ENCODE measurements at regions not wholly inside any gene's neighbourhood (a gene's known extent, or its start where the extent isn't known, plus 50 kb on each side); places are given as distances from the start of the nearest gene placed in this dataset.

DNA sequence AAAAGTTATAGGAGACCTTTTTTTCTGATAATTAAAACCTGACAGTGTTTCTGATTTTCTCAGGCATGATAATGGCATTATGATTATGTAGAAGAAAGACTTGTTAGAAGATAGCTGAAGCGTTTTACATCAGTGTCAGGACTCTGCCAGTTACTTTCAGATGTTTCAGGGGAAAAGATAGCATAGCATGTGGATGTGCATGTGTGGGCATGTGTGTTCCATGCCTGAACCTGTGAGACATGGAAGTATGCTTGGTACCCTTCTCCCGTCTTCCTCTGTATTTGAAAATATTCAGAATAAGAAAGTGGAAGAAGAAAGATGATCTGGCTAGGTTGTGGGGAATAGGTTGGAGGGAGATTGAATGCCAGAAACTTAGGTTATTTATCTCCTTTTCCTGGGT lies 113.1 kb upstream of the PCAT7 start:
- TF ChIP-seq EZH2phosphoT487 (IDR thresholded peaks at IDR 0.05; ENCODE audit: borderline replicate concordance, low read length) (no peak), CTCF (IDR thresholded peaks at IDR 0.05; ENCODE audit: low read depth, low read length, poor library complexity, severe bottlenecking) (no peak)
- Histone ChIP-seq H3K4me1 (ENCODE audit: control insufficient read depth, low read length) (no peaks in the 10 kb centered on the region), H3K79me2 (ENCODE audit: control insufficient read depth, low read length) (no peaks in the 10 kb centered on the region; the same call in 1 of the 2 replicates), H3K36me3 (ENCODE audit: control insufficient read depth, low read length) (peaks cover 67% of the 10 kb centered on the region), H4K20me1 (ENCODE audit: control insufficient read depth, insufficient read depth, low read depth, low read length) (no peaks in the 10 kb centered on the region), H3K4me2 (ENCODE audit: low read length) (no peak overlapping the region), H3K4me3 (ENCODE audit: low read length) (no peak overlapping the region), H3K27ac (ENCODE audit: low read depth, low read length) (no peak overlapping the region), H3K9me2 (replicated peaks; ENCODE audit: control insufficient read depth, low read length) (no peaks in the 10 kb centered on the region), H3F3A (ENCODE audit: control insufficient read depth, insufficient read depth) (no peaks in the 10 kb centered on the region), H3K9me3 (ENCODE audit: control insufficient read depth, insufficient read depth, low read length) (no peaks in the 10 kb centered on the region), H3K27me3 (ENCODE audit: control insufficient read depth, low read length) (no peaks in the 10 kb centered on the region)

GRCh38 chr9:94443032-94443722 lies 111.7 kb upstream of the PCAT7 start:
- peaks cover 77% of the 10 kb centered on the region for H3K36me3 ChIP-seq (ENCODE audit: control insufficient read depth, low read length)
- no peak overlapping the region for H3K27ac ChIP-seq (ENCODE audit: low read depth, low read length)

DNA sequence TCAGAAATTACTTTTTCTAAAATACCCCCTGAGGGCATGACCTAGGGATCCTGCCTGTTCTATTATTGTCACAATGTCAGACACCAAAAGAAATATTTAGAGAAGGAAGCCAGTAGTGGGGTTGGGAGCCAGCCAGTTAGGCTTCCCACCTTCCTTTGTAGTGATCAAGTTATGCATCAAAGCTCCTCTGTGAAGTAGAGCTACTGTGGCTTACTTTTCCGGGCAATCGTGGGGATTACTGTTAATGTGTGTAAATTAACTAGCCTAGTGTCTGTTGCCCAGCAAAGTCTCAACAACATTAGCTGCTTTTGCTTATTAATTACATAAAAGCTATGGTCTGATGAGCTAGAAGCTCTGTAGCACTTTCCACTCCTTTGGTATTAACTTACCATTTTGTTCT lies 109.0 kb upstream of the PCAT7 start:
- Histone ChIP-seq H3K9me2 (replicated peaks; ENCODE audit: control insufficient read depth, low read length) (no peaks in the 10 kb centered on the region), H3K36me3 (ENCODE audit: control insufficient read depth, low read length) (peaks cover 84% of the 10 kb centered on the region), H3K4me1 (ENCODE audit: control insufficient read depth, low read length) (no peaks in the 10 kb centered on the region), H3K27ac (ENCODE audit: low read depth, low read length) (no peak overlapping the region), H3F3A (ENCODE audit: control insufficient read depth, insufficient read depth) (no peaks in the 10 kb centered on the region), H3K4me3 (ENCODE audit: low read length) (no peak overlapping the region), H3K27me3 (ENCODE audit: control insufficient read depth, low read length) (no peaks in the 10 kb centered on the region), H3K9me3 (ENCODE audit: control insufficient read depth, insufficient read depth, low read length) (no peaks in the 10 kb centered on the region), H3K79me2 (ENCODE audit: control insufficient read depth, low read length) (no peaks in the 10 kb centered on the region; the same call in 1 of the 2 replicates), H3K4me2 (ENCODE audit: low read length) (no peak overlapping the region), H4K20me1 (ENCODE audit: control insufficient read depth, insufficient read depth, low read depth, low read length) (no peaks in the 10 kb centered on the region)
- no peak for TF ChIP-seq EZH2phosphoT487 (IDR thresholded peaks at IDR 0.05; ENCODE audit: borderline replicate concordance, low read length)
- TF ChIP-seq CTCF (IDR thresholded peaks at IDR 0.05; ENCODE audit: low read depth, low read length, poor library complexity, severe bottlenecking): no peak

More at GRCh38 chr9:94443032-94443722, 111.7 kb upstream of the PCAT7 start:
- Histone ChIP-seq H3K9me3 (ENCODE audit: control insufficient read depth, insufficient read depth, low read length) (no peaks in the 10 kb centered on the region), H3K9me2 (replicated peaks; ENCODE audit: control insufficient read depth, low read length) (no peaks in the 10 kb centered on the region), H3K79me2 (ENCODE audit: control insufficient read depth, low read length) (no peaks in the 10 kb centered on the region; the same call in 1 of the 2 replicates), H3K4me1 (ENCODE audit: control insufficient read depth, low read length) (no peaks in the 10 kb centered on the region), H3F3A (ENCODE audit: control insufficient read depth, insufficient read depth) (no peaks in the 10 kb centered on the region), H3K4me3 (ENCODE audit: low read length) (no peak overlapping the region), H4K20me1 (ENCODE audit: control insufficient read depth, insufficient read depth, low read depth, low read length) (no peaks in the 10 kb centered on the region), H3K4me2 (ENCODE audit: low read length) (no peak overlapping the region), H3K27me3 (ENCODE audit: control insufficient read depth, low read length) (no peaks in the 10 kb centered on the region)
- TF ChIP-seq EZH2phosphoT487 (IDR thresholded peaks at IDR 0.05; ENCODE audit: borderline replicate concordance, low read length) (no peak), CTCF (IDR thresholded peaks at IDR 0.05; ENCODE audit: low read depth, low read length, poor library complexity, severe bottlenecking) (no peak)
